Fibroblast of the aortic adventitia (primary cell): ENCODE measurements at regions not wholly inside any gene's neighbourhood (a gene's known extent, or its start where the extent isn't known, plus 50 kb on each side); places are given as distances from the start of the nearest gene placed in this dataset.

Experiments used
- DNase-seq: peaks from one replicate; pipeline ENCODE4 v3.0.0-alpha.2; 2010; ENCODE audit warnings: low read depth
- H3K4me3 ChIP-seq: 2 replicates; pipeline ENCODE4 v1.5.1; 2011; ENCODE audit warnings: low read depth, mild to moderate bottlenecking, control low read depth, low read length, moderate library complexity
- TF ChIP-seq, protein P1 (sequence below): IDR thresholded peaks from 2 replicates; pipeline ENCODE4 v1.5.1; 2011; ENCODE audit warnings: mild to moderate bottlenecking, low read length, control low read depth, inconsistent platforms; ENCODE audit not compliant: insufficient read depth

DNA sequence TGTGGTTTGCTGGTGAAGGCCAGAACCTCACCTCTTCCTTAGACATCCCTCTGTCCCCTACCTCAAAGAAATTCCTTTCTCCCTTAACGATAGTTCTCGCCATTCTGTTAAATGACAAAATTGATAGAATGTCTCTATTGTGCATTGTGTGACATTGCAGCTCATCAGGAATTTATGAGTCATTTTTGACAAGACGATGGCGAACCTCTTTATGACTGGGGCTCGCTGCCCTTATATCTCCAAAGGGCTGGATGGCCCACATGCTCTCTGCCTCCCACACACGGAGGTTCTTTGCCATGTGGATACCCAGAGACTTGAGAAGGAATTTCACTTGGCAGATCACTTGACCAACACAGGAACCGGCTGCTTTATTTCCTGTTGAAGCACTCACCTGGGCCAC lies 66.8 kb upstream of the RPS6KA2 start:
- DNase-seq: no peak
- H3K4me3 ChIP-seq: no peak overlapping the region
- TF ChIP-seq, protein P1, sequence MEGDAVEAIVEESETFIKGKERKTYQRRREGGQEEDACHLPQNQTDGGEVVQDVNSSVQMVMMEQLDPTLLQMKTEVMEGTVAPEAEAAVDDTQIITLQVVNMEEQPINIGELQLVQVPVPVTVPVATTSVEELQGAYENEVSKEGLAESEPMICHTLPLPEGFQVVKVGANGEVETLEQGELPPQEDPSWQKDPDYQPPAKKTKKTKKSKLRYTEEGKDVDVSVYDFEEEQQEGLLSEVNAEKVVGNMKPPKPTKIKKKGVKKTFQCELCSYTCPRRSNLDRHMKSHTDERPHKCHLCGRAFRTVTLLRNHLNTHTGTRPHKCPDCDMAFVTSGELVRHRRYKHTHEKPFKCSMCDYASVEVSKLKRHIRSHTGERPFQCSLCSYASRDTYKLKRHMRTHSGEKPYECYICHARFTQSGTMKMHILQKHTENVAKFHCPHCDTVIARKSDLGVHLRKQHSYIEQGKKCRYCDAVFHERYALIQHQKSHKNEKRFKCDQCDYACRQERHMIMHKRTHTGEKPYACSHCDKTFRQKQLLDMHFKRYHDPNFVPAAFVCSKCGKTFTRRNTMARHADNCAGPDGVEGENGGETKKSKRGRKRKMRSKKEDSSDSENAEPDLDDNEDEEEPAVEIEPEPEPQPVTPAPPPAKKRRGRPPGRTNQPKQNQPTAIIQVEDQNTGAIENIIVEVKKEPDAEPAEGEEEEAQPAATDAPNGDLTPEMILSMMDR: no peak

- DNase-seq: no peak
- no peak overlapping the region for H3K4me3 ChIP-seq
- TF ChIP-seq, protein P1: no peak
These were observed 65.8 kb upstream of the RPS6KA2 start for GRCh38 chr6:166692723-166693302.

DNA sequence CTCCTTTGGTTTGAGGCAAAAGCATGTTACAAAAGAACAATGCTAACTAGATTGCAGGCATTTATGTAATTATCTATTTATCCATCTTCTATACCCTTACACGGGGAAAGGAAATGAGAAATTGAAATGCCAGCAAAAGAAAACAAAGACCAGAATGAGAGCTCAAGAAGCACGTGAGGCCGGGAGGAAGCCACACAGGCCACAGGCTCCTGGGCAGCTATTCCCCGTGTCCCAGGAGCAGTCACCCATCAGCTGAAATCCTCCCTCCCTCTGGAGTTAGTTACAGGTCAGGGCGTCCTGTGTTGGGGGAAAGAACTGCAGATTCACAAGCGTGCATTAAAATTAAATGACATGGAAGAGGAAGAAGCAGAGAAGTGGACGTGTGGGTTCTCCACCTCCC lies 64.7 kb upstream of the RPS6KA2 start:
- H3K4me3 ChIP-seq: no peak overlapping the region
- no peak for DNase-seq
- TF ChIP-seq, protein P1: no peak

DNA sequence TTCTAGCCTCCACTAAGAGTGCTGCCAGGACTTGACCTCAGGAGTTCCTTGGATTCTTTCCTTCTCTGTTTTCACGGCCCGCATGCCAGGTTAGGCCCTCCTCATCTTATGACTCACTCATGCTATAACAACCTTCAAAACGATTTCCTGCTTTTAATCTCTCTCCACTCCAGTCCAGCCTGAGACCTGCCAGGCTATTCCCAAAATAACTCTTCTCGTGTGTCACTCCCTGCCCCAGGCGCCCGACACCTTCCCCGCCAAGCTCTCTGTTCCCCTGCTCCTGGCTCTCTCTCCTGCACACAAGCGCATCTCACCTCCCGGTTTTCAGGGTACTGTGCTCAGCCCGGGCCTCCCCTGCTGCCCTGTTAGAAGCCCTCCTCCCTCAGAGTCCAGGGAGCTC lies 64.1 kb upstream of the RPS6KA2 start:
- TF ChIP-seq, protein P1: no peak
- H3K4me3 ChIP-seq: no peak overlapping the region
- peak; percentile 49 for DNase-seq

- TF ChIP-seq, protein P1: no peak
- DNase-seq: no peak
- H3K4me3 ChIP-seq: no peak overlapping the region
These were observed 62.6 kb upstream of the RPS6KA2 start for GRCh38 chr6:166689687-166690086.

- TF ChIP-seq, protein P1: no peak
- DNase-seq: no peak
- no peak overlapping the region for H3K4me3 ChIP-seq
These were observed 61.9 kb upstream of the RPS6KA2 start for GRCh38 chr6:166688901-166689300.

DNA sequence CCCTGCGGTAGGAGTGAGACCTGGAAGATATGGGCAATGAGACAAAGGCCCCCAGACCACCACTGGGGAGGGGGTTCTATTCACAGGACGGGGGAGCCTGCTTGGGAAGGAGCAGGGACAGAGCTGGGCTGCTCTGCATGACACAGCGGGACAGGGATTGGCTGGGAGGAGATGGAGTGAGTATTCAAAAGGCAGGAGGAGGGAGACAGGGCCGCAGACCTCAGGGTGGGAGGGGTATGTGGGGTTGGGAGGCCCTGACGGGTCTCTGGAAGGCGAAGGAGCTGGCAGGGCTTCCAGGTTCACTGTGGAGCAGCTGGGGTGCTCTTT lies 60.8 kb upstream of the RPS6KA2 start:
- DNase-seq: no peak
- TF ChIP-seq, protein P1: no peak
- H3K4me3 ChIP-seq: no peak overlapping the region
